ENCODE measurements at regions not wholly inside any gene's neighbourhood (a gene's known extent, or its start where the extent isn't known, plus 50 kb on each side); places are given as distances from the start of the nearest gene placed in this dataset.
"Not testable (repeated sequence)": the region's sequence is repeated elsewhere in the genome, so short reads cannot be mapped to it uniquely, and the experiment has no call there.

- DNase-seq (ENCODE audit: low read depth): no peak
These were observed 82.8 kb upstream of the RALGPS2 start for GRCh38 chr1:178642282-178642681.

- no peak for DNase-seq (ENCODE audit: low read depth)
These were observed 81.7 kb upstream of the RALGPS2 start for GRCh38 chr1:178643349-178643748.

DNA sequence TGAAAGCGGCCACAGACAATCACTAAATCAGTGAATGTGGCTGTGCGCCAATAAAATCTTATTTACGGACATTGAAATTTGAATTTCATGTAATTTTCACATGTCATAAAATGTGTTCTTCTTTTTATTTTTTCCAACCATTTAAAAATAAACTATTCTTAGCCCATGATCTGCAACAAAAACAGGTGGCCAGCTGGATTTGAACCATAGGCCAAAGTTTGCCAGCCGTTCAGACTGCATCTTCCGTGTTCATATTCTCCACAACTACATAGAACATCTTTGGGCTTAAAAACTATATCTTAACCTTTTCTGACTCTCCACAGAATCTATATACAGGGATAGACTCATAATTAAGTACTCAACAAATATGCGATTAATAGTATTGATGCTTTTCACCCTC lies 81.2 kb upstream of the RALGPS2 start:
- DNase-seq (ENCODE audit: low read depth): no peak

DNA sequence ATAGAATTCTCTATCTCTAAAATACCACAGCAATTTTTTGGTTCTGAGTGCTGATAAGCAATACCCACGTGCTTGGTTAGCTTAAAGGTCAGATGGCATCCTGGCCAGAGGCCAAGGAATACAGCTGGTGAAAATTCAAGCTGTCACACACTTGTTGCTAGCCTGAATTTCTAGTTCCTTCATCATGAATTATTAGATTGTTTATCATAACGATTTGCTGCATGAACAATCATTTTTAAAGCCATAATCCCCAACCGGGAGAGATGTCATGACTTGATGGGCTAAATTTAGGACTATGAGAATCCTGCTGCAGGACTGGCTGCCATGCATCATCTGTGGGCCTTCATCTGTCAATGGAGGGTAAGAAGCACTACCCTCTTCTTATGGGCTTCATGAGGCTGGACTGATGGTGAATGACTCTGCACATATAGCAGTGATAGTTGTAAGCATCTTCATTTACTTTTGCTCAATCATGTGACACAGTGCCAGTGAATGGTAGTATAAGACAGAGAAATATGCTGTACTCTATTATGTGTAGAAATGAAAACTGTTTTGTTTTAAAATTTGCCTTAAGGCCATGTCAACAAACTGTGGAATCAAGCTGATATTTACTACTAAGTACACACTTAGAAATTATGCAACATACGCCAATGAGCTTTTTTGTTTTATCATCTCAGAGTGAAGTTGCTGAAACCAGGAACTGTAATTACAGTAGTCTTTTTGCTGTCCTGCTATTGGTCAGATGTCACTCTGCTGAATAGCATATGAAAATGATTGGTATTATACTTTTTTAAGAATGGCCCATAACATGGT lies 80.5 kb upstream of the RALGPS2 start:
- peak; percentile 48 for DNase-seq (ENCODE audit: low read depth)

GRCh38 chr1:178645157-178645807 lies 79.8 kb upstream of the RALGPS2 start:
- DNase-seq (ENCODE audit: low read depth): no peak

- peak; percentile 37 for DNase-seq (ENCODE audit: low read depth)
These were observed 79.2 kb upstream of the RALGPS2 start for GRCh38 chr1:178645808-178646200.

DNA sequence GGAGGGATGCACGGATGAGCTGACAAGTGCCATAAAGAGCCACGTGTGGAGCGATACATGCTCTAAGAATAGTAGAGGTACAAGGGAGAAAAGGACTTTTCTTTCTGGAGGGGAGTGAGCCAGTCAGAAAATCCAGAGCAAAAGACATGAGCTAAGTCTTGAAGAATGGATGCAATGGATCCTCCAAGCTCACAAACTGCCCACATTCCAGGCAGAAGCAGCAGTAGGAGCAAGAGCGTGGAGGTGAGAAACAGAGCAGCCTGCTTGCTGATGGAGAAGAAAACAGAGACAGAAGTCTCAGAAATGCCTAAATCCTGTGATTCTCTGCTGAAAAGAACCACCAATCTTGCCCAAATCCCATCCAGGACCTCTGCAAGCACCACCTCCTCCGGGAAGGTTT lies 78.2 kb upstream of the RALGPS2 start:
- DNase-seq (ENCODE audit: low read depth): no peak

- DNase-seq (ENCODE audit: low read depth): no peak
These were observed 76.9 kb upstream of the RALGPS2 start for GRCh38 chr1:178648151-178648550.

- no peak for DNase-seq (ENCODE audit: low read depth)
These were observed 75.3 kb upstream of the RALGPS2 start for GRCh38 chr1:178649582-178650350.

DNA sequence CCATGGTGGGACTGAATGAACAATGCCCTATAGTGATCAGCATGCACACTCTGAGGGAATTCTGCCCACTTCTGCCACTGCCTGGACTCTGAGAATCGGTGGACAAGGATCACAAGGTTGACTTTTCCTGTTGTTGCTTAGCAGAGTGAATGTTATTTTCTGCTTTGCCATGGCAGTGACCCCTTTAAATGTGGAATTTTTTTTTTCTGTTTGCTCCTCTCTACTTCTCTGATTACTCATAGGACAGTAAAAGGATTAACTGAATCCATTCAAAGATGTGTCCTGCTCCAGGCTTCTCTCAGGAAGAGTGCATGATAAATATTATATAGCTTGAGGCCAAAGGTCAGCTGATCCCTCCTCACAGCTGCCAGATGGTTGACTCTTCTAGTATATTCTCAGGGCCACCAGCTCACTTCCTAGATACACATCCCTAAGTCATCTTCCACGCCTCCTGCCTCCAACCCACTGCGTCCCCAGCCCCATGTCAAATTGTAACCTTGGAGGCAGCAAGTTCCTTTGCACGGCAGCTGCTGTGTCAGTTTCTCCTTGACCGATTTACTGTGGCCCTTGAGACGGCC lies 74.0 kb upstream of the RALGPS2 start:
- DNase-seq (ENCODE audit: low read depth): peak; percentile 71

DNA sequence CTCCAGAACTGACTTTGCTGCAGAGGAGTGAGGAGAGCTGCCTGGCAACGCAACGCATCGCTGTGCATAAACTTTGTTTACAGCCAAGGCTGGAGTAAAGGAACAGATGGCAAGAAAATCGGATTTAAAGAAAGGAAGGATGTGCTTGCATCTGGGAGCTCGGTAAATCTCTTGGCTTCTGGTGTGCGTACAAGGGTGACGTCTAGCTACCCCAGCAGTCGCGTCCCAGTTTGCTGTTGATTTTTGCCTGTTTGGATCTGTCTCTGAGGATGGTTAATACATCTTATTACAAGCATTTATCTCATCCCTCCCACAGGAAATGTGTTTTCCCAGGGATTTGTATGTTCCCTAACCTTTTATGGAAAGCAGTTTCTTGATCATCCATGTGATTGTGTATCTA lies 73.3 kb upstream of the RALGPS2 start:
- DNase-seq (ENCODE audit: low read depth): no peak

- peak; percentile 65 for DNase-seq (ENCODE audit: low read depth)
These were observed 72.2 kb upstream of the RALGPS2 start for GRCh38 chr1:178652506-178653490.

DNA sequence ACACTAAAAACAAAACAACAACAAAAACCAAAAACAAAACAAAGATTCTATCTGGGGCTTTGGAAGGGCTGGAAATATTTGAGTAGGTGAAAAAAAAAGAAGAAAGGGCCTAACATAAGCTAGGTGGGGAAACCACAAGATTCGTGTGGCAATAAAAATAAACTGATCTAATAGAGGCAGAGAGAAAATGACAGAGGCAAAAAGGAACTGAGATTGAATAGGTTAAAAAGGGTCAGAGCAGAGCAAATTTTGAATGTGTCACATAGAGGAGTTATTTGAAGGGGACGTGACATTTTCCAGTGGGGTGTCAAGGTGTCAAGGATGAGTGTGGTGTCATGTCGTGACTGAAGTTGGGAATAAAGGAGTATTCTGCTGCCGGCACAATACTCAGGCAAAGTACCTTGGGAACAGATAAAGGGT lies 65.2 kb upstream of the RALGPS2 start:
- no peak for DNase-seq (ENCODE audit: low read depth)

- DNase-seq (ENCODE audit: low read depth): no peak
These were observed 64.6 kb upstream of the RALGPS2 start for GRCh38 chr1:178660461-178660860.

GRCh38 chr1:178664278-178664677 lies 60.8 kb upstream of the RALGPS2 start:
- no peak for DNase-seq (ENCODE audit: low read depth)

DNA sequence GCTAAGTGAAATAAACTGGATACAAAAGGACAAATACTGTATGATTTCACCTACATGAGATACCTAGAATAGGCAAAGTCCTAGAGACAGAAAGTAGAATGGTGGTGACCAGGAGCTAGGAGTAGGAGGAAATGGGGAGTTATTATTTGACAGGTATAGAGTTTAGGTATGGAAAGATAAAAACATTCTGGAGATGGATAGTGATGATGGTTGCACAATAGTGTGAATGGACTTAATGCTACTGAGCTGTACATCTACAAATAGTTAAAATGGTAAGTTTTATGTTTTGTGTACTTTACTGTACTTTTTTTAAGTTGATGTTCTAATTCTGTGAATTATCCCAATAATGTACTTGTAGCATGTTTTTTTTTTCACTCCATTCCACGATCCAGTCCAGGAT lies 59.5 kb upstream of the RALGPS2 start:
- DNase-seq (ENCODE audit: low read depth): no peak

DNA sequence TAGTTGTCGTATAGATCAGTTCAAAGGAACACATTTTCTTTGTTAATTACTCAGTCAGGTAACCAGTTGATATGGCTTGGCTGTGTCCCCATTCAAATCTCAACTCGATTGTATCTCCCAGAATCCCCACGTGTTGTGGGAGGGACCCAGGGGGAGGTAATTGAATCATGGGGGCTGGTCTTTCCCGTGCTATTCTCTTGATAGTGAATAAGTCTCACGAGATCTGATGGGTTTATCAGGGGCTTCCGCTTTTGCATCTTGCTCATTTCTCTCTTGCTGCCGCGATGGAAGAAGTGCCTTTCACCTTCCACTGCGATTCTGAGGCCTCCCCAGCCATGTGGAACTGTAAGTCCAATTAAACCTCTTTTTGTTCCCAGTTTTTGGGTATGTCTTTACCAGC lies 58.2 kb upstream of the RALGPS2 start:
- DNase-seq (ENCODE audit: low read depth): not testable (repeated sequence)

DNA sequence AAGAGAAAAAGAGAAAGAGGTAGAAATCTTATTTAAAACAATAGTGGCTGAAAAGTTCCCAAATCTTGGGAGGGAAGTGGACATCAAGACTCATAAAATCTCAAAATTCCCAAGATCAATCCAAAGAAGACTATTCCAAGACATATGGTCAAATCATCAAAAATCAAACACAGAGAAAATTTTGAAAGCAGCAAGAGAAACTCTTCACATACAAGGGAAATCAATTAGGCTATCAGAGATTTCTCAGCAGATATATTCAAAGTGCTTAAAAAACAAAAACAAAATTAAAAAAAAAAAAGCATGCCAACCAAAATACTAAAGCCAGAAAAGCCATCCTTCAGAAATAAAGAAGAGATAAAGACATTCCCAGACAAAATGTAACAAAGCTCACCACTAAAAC lies 52.6 kb upstream of the RALGPS2 start:
- DNase-seq (ENCODE audit: low read depth): no peak

GRCh38 chr1:178674559-178674958 lies 50.5 kb upstream of the RALGPS2 start:
- DNase-seq (ENCODE audit: low read depth): not testable (repeated sequence)

Data from RPMI7951 (cell line).